Neuronal stem cell (in vitro differentiated cells): ENCODE measurements at regions not wholly inside any gene's neighbourhood (a gene's known extent, or its start where the extent isn't known, plus 50 kb on each side); places are given as distances from the start of the nearest gene placed in this dataset.

Source experiments
- DNase-seq: peaks from one replicate; pipeline ENCODE4 v3.0.0-alpha.2; 2013; ENCODE audit warnings: low spot score
- H2AFZ ChIP-seq: one replicate; pipeline ENCODE4 v1.6.1; 2013; ENCODE audit warnings: mild to moderate bottlenecking, low read length, inconsistent platforms
- H2AK5ac ChIP-seq: 2 replicates; pipeline ENCODE4 v1.6.1; 2013; ENCODE audit warnings: low read depth, mild to moderate bottlenecking, inconsistent platforms, low read length, moderate library complexity, mixed read lengths
- H2BK120ac ChIP-seq: 2 replicates; pipeline ENCODE4 v1.6.1; 2013; ENCODE audit warnings: low read depth, mild to moderate bottlenecking, inconsistent platforms, low read length, moderate library complexity, mixed read lengths
- H2BK12ac ChIP-seq: one replicate; pipeline ENCODE4 v1.6.1; 2013; ENCODE audit warnings: low read length, inconsistent platforms
- H2BK15ac ChIP-seq: 2 replicates; pipeline ENCODE4 v1.6.1; 2013; ENCODE audit warnings: mild to moderate bottlenecking, low read length, inconsistent platforms, mixed read lengths
- H2BK5ac ChIP-seq: one replicate; pipeline ENCODE4 v1.6.1; 2013; ENCODE audit warnings: inconsistent platforms, mild to moderate bottlenecking, low read length, moderate library complexity
- H3K14ac ChIP-seq: one replicate; pipeline ENCODE4 v1.6.1; 2013; ENCODE audit warnings: low read length, inconsistent platforms
- H3K18ac ChIP-seq: 2 replicates; pipeline ENCODE4 v1.6.1; 2013; ENCODE audit warnings: low read length, inconsistent platforms
- H3K23ac ChIP-seq: 2 replicates; pipeline ENCODE4 v1.6.1; 2013; ENCODE audit warnings: low read depth, mild to moderate bottlenecking, mixed read lengths, low read length, inconsistent platforms; ENCODE audit not compliant: poor library complexity
- H3K27ac ChIP-seq: replicated peaks from 3 replicates; pipeline ENCODE4 v1.5.1; 2013; ENCODE audit warnings: low read length, inconsistent platforms
- H3K27me3 ChIP-seq, 3 experiments: 2 replicates each; pipeline ENCODE4 v1.6.1; 2013; ENCODE audit warnings: low read length in 3 of 3, mild to moderate bottlenecking in 2 of 3, inconsistent platforms in 1 of 3, low read depth in 1 of 3, mixed read lengths in 1 of 3, moderate library complexity in 1 of 3; ENCODE audit not compliant: control insufficient read depth in 3 of 3, insufficient read depth in 3 of 3
- H3K36me3 ChIP-seq, 2 donors: replicated peaks in 1 of 2; 2 replicates each; pipeline ENCODE4 v1.6.1; 2013; ENCODE audit warnings: low read length in 2 of 2; ENCODE audit not compliant: control insufficient read depth in 2 of 2, insufficient read depth in 2 of 2
- H3K4ac ChIP-seq: 2 replicates; pipeline ENCODE4 v1.6.1; 2013; ENCODE audit warnings: inconsistent platforms, mild to moderate bottlenecking, low read length, moderate library complexity
- H3K4me1 ChIP-seq, 2 donors: 1 replicate in 1 of 2; 2 replicates in 1 of 2; pipeline ENCODE4 v1.6.1; 2013; ENCODE audit warnings: low read length in 2 of 2, low read depth in 1 of 2; ENCODE audit not compliant: control insufficient read depth in 2 of 2, insufficient read depth in 1 of 2
- H3K4me2 ChIP-seq: one replicate; pipeline ENCODE4 v1.6.1; 2013; ENCODE audit warnings: mild to moderate bottlenecking, low read length, inconsistent platforms; ENCODE audit not compliant: insufficient read depth, poor library complexity, severe bottlenecking
- H3K4me3 ChIP-seq, 2 donors: 2 replicates each; pipeline ENCODE4 v1.5.1; 2013; ENCODE audit warnings: low read length in 2 of 2, mild to moderate bottlenecking in 2 of 2, inconsistent platforms in 1 of 2, moderate library complexity in 1 of 2
- H3K79me1 ChIP-seq: one replicate; pipeline ENCODE4 v1.6.1; 2013; ENCODE audit warnings: low read depth, mild to moderate bottlenecking, inconsistent platforms, low read length, moderate library complexity
- H3K9ac ChIP-seq: one replicate; pipeline ENCODE4 v1.6.1; 2013; ENCODE audit warnings: mild to moderate bottlenecking, low read depth, low read length, inconsistent platforms; ENCODE audit not compliant: poor library complexity
- H3K9me3 ChIP-seq, 2 donors: replicated peaks in 1 of 2; 2 replicates each; pipeline versions ENCODE3 to v1.6.1; 2013; ENCODE audit warnings: low read length in 2 of 2, mild to moderate bottlenecking in 2 of 2, inconsistent platforms in 1 of 2, low read depth in 1 of 2, mixed read lengths in 1 of 2, moderate library complexity in 1 of 2; ENCODE audit not compliant: control insufficient read depth in 2 of 2, insufficient read depth in 1 of 2
- H4K8ac ChIP-seq: one replicate; pipeline ENCODE4 v1.6.1; 2013; ENCODE audit warnings: low read depth, mild to moderate bottlenecking, inconsistent platforms, low read length, moderate library complexity
- H4K91ac ChIP-seq: one replicate; pipeline ENCODE4 v1.6.1; 2013; ENCODE audit warnings: low read length, low read depth, mild to moderate bottlenecking, inconsistent platforms; ENCODE audit not compliant: poor library complexity
- WGBS, 2 donors: extraction: QIAGEN DNeasy Blood & Tissue Kit; methylation state at CpG; one replicate each; pipeline ENCODE4 v1.1.7; 2013; ENCODE audit warnings: missing lambda C conversion rate in 2 of 2, mixed read lengths in 1 of 2; ENCODE audit not compliant: insufficient read length in 2 of 2, insufficient replicate concordance in 1 of 2; ENCODE audit errors: extremely low coverage in 2 of 2; 5-methylcytosine and 5-hydroxymethylcytosine counted together

GRCh38 chr12:91515944-91516694, 333.5 kb upstream of the DCN start:
- Histone ChIP-seq H4K91ac (no peak overlapping the region), H3K4me2 (no peak overlapping the region), H2BK120ac (no peak overlapping the region), H3K27me3 (no peaks in the 10 kb centered on the region), H3K9me3 (no peaks in the 10 kb centered on the region), H3K14ac (no peak overlapping the region), H3K4me3 (no peak overlapping the region), H3K27ac (no peak overlapping the region), H3K79me1 (no peaks in the 10 kb centered on the region), H3K4ac (no peak overlapping the region), H3K18ac (no peak overlapping the region), H3K4me1 (peaks cover 0 to 11% of the 10 kb centered on the region in 2 donors), H2BK12ac (no peak overlapping the region), H3K36me3 (no peaks in the 10 kb centered on the region), H3K23ac (no peak overlapping the region), H4K8ac (no peak overlapping the region), H3K9ac (no peak overlapping the region), H2BK15ac (no peak overlapping the region), H2AK5ac (no peak overlapping the region), H2BK5ac (no peak overlapping the region), H2AFZ (no peak overlapping the region)
- no CpG with 5 or more reads among the region's 5 CpGs for whole genome bisulfite sequencing, 2 donors
- no peak for DNase-seq

GRCh38 chr12:91513313-91513712, 330.7 kb upstream of the DCN start:
- no peak overlapping the region for H3K23ac ChIP-seq
- H3K36me3 ChIP-seq: no peaks in the 10 kb centered on the region
- no CpG with 5 or more reads among the region's 1 CpG for WGBS, 2 donors
- H3K27ac ChIP-seq: no peak overlapping the region
- H3K9ac ChIP-seq: no peak overlapping the region
- no peak overlapping the region for H3K4ac ChIP-seq
- no peak overlapping the region for H4K8ac ChIP-seq
- DNase-seq: no peak
- no peak overlapping the region for H2BK5ac ChIP-seq
- H2AK5ac ChIP-seq: no peak overlapping the region
- no peak overlapping the region for H2BK120ac ChIP-seq
- no peak overlapping the region for H2BK12ac ChIP-seq
- no peaks in the 10 kb centered on the region for H3K27me3 ChIP-seq
- no peak overlapping the region for H2BK15ac ChIP-seq
- no peaks in the 10 kb centered on the region for H3K9me3 ChIP-seq
- no peak overlapping the region for H4K91ac ChIP-seq
- peaks cover 0 to 11% of the 10 kb centered on the region in 2 donors for H3K4me1 ChIP-seq
- no peak overlapping the region for H3K18ac ChIP-seq
- H3K4me3 ChIP-seq: no peak overlapping the region
- H3K14ac ChIP-seq: no peak overlapping the region
- no peak overlapping the region for H3K4me2 ChIP-seq
- H2AFZ ChIP-seq: no peak overlapping the region
- H3K79me1 ChIP-seq: no peaks in the 10 kb centered on the region

GRCh38 chr12:91511795-91512420, 329.3 kb upstream of the DCN start:
- no peak overlapping the region for H2BK15ac ChIP-seq
- no peak overlapping the region for H3K23ac ChIP-seq
- no peak overlapping the region for H3K9ac ChIP-seq
- no CpG with 5 or more reads among the region's 1 CpG for WGBS, 2 donors
- H3K79me1 ChIP-seq: no peaks in the 10 kb centered on the region
- H2AK5ac ChIP-seq: no peak overlapping the region
- H3K9me3 ChIP-seq: no peaks in the 10 kb centered on the region
- no peaks in the 10 kb centered on the region for H3K27me3 ChIP-seq
- no peak overlapping the region for H3K4me3 ChIP-seq
- no peak overlapping the region for H3K18ac ChIP-seq
- H3K14ac ChIP-seq: no peak overlapping the region
- no peak overlapping the region for H4K91ac ChIP-seq
- no peak for DNase-seq
- H2BK5ac ChIP-seq: no peak overlapping the region
- H2AFZ ChIP-seq: peak overlapping the region; percentile 32
- peaks cover 0 to 10% of the 10 kb centered on the region in 2 donors for H3K4me1 ChIP-seq
- no peak overlapping the region for H3K4me2 ChIP-seq
- H3K27ac ChIP-seq: no peak overlapping the region
- H3K36me3 ChIP-seq: no peaks in the 10 kb centered on the region
- H4K8ac ChIP-seq: no peak overlapping the region
- H2BK12ac ChIP-seq: no peak overlapping the region
- no peak overlapping the region for H3K4ac ChIP-seq
- H2BK120ac ChIP-seq: no peak overlapping the region

GRCh38 chr12:91507754-91508153, 325.1 kb upstream of the DCN start:
- no peak overlapping the region for H2BK120ac ChIP-seq
- H3K27me3 ChIP-seq: no peaks in the 10 kb centered on the region
- no peak overlapping the region for H3K14ac ChIP-seq
- no peak overlapping the region for H4K91ac ChIP-seq
- H3K4me3 ChIP-seq: no peak overlapping the region
- no peak overlapping the region for H3K18ac ChIP-seq
- no peaks in the 10 kb centered on the region for H3K79me1 ChIP-seq
- H3K27ac ChIP-seq: no peak overlapping the region
- H2AK5ac ChIP-seq: no peak overlapping the region
- no peaks in the 10 kb centered on the region for H3K36me3 ChIP-seq
- peaks cover 0 to 2% of the 10 kb centered on the region in 2 donors for H3K9me3 ChIP-seq
- no peak overlapping the region for H4K8ac ChIP-seq
- no peak overlapping the region for H2BK5ac ChIP-seq
- no peak overlapping the region for H2AFZ ChIP-seq
- no peak overlapping the region for H3K4me2 ChIP-seq
- WGBS, 2 donors: no CpG with 5 or more reads among the region's 1 CpG
- H3K23ac ChIP-seq: no peak overlapping the region
- H3K9ac ChIP-seq: no peak overlapping the region
- no peak overlapping the region for H3K4ac ChIP-seq
- no peak overlapping the region for H2BK12ac ChIP-seq
- H2BK15ac ChIP-seq: no peak overlapping the region
- DNase-seq: no peak
- peaks cover 0 to 9% of the 10 kb centered on the region in 2 donors for H3K4me1 ChIP-seq
